ENCODE measurements at regions not wholly inside any gene's neighbourhood (a gene's known extent, or its start where the extent isn't known, plus 50 kb on each side); places are given as distances from the start of the nearest gene placed in this dataset.

DNA sequence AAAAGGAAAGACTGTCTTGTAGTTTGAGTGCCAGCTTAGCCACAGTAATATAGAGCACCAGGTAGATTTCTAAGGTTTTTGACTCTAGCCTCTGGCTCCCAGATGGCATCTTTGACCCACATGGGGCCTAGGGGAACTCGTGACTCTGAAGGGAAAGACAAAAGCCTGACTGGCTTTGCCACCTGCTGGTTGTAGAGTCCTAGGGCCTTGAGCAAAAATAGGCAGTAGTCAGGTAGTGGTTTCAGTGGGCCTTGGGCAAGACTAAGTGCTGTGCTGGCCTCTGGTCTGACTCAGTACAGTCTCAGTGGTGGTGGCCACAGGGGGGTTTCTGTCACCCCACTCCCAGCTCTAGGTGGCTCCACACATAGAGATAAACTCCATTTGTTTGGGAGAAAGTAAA is 349.4 kb downstream of the FAM181B start:
- Mint-ChIP-seq H3K27me3 (ENCODE audit: low read depth) (no peaks in the 10 kb centered on the region), H3K4me1 (ENCODE audit: low read depth) (no peaks in the 10 kb centered on the region), H3K4me3 (no peak overlapping the region), H3K36me3 (ENCODE audit: low read depth) (no peaks in the 10 kb centered on the region), H3K9me3 (no peaks in the 10 kb centered on the region), H3K27ac (no peak overlapping the region)
- no peak for DNase-seq (ENCODE audit: low spot score)

- H3K36me3 Mint-ChIP-seq (ENCODE audit: low read depth), result no peaks in the 10 kb centered on the region
- DNase-seq (ENCODE audit: low spot score), result no peak
- no peaks in the 10 kb centered on the region for H3K4me1 Mint-ChIP-seq (ENCODE audit: low read depth)
- H3K9me3 Mint-ChIP-seq, result no peaks in the 10 kb centered on the region
- no peaks in the 10 kb centered on the region for H3K27me3 Mint-ChIP-seq (ENCODE audit: low read depth)
- no peak overlapping the region for H3K4me3 Mint-ChIP-seq
- no peak overlapping the region for H3K27ac Mint-ChIP-seq
These were observed 359.7 kb downstream of the FAM181B start for GRCh38 chr11:82373781-82374542.

GRCh38 chr11:82365351-82365750 is 368.3 kb downstream of the FAM181B start:
- Mint-ChIP-seq H3K27me3 (ENCODE audit: low read depth) (no peaks in the 10 kb centered on the region), H3K36me3 (ENCODE audit: low read depth) (no peaks in the 10 kb centered on the region), H3K9me3 (no peaks in the 10 kb centered on the region), H3K4me3 (no peak overlapping the region), H3K27ac (no peak overlapping the region), H3K4me1 (ENCODE audit: low read depth) (no peaks in the 10 kb centered on the region)
- DNase-seq (ENCODE audit: low spot score), result no peak

GRCh38 chr11:82356316-82356715 is 377.3 kb downstream of the FAM181B start:
- DNase-seq (ENCODE audit: low spot score), result no peak
- H3K27me3 Mint-ChIP-seq (ENCODE audit: low read depth), result no peaks in the 10 kb centered on the region
- H3K27ac Mint-ChIP-seq, result no peak overlapping the region
- H3K4me1 Mint-ChIP-seq (ENCODE audit: low read depth), result no peaks in the 10 kb centered on the region
- H3K9me3 Mint-ChIP-seq, result no peaks in the 10 kb centered on the region
- H3K4me3 Mint-ChIP-seq, result no peak overlapping the region
- no peaks in the 10 kb centered on the region for H3K36me3 Mint-ChIP-seq (ENCODE audit: low read depth)

DNA sequence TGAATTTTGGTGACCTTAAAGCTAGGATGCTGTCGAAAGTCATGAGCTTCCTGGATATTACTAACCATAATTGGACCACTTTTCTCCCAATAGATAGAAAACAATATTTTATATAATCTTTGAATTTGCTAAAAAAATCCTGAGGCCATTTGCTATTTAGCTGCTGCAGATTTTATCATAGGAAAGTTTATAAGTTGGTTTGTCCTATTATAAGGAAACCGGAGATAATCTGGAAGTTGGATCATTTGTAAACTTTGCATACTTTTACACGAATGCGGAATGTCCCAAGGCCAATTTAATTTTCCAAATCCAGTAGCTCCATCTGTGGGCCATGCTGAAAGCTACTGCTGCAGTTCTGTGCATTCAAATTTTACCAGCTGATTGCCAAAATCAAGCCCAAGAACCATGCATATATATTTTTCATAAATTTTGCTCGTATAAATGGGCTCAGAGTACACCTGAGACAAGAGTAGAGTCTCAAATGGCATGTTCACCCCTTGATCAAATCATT is 378.3 kb downstream of the FAM181B start:
- DNase-seq (ENCODE audit: low spot score), result no peak
- no peaks in the 10 kb centered on the region for H3K4me1 Mint-ChIP-seq (ENCODE audit: low read depth)
- no peaks in the 10 kb centered on the region for H3K9me3 Mint-ChIP-seq
- no peaks in the 10 kb centered on the region for H3K36me3 Mint-ChIP-seq (ENCODE audit: low read depth)
- H3K27me3 Mint-ChIP-seq (ENCODE audit: low read depth), result no peaks in the 10 kb centered on the region
- no peak overlapping the region for H3K4me3 Mint-ChIP-seq
- H3K27ac Mint-ChIP-seq, result no peak overlapping the region

DNA sequence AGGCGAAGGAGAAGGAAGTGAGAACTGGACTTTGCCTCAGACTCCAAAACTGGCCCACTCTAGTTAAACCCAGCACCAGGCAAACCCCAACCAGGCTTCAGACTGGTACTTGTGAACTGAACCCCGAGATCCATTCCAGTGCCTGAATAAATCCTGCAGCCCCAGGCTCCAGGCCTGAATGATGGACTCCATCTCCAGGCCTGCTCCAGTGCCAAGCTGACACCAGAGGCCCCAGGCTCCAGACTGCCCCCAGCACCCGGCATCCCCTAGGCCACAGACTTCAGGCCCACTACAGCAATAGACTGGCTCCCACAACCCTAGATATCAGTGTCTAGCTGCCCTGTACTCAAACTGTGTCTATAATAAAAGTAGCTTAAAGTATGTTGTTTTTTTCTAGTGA is 406.8 kb downstream of the FAM181B start:
- no peak overlapping the region for H3K4me3 Mint-ChIP-seq
- no peaks in the 10 kb centered on the region for H3K36me3 Mint-ChIP-seq (ENCODE audit: low read depth)
- no peak overlapping the region for H3K27ac Mint-ChIP-seq
- DNase-seq (ENCODE audit: low spot score), result no peak
- H3K27me3 Mint-ChIP-seq (ENCODE audit: low read depth), result no peaks in the 10 kb centered on the region
- no peaks in the 10 kb centered on the region for H3K9me3 Mint-ChIP-seq
- no peaks in the 10 kb centered on the region for H3K4me1 Mint-ChIP-seq (ENCODE audit: low read depth)

DNA sequence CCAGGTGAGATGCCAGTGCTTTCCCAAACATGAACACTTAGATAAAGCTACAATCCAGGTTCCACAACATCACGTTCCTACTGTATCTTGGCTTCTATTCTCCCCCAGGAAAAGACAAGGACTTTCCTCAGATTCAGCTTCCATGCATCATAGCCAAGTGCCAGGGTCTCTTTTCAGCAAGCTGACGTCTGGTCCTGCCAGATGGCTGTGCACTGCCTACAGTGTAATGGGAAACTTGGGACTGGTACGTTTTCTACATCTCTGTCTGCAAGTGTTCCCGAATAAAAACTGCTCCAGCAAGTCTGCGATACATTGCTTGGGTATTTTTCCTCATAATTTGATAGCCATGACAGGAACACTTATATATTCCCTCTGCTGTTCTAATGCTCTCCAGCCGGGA is 412.5 kb downstream of the FAM181B start:
- Mint-ChIP-seq H3K27me3 (ENCODE audit: low read depth) (no peaks in the 10 kb centered on the region), H3K4me1 (ENCODE audit: low read depth) (no peaks in the 10 kb centered on the region), H3K36me3 (ENCODE audit: low read depth) (no peaks in the 10 kb centered on the region), H3K27ac (no peak overlapping the region), H3K4me3 (no peak overlapping the region), H3K9me3 (no peaks in the 10 kb centered on the region)
- no peak for DNase-seq (ENCODE audit: low spot score)

DNA sequence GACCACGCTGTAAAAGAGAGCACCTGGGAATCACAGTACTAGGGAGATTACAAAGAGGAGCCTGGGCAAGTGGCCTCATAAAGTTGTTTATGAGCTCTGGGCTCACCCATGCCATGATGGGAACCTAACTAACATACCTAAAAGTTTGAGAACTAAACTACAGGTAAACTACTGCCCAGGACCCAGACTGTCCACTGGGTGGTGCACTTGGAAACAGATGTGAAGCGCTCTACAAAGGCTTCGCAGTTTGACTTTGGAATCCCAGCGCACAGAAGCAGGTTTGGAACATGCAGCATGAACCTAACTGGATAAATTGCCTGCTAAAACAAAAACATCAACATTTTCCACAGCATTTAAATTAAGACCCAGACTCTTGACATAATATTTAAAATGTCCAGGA is 418.6 kb downstream of the FAM181B start:
- no peak overlapping the region for H3K4me3 Mint-ChIP-seq
- no peak for DNase-seq (ENCODE audit: low spot score)
- H3K27me3 Mint-ChIP-seq (ENCODE audit: low read depth), result no peaks in the 10 kb centered on the region
- H3K27ac Mint-ChIP-seq, result no peak overlapping the region
- H3K36me3 Mint-ChIP-seq (ENCODE audit: low read depth), result no peaks in the 10 kb centered on the region
- H3K9me3 Mint-ChIP-seq, result no peaks in the 10 kb centered on the region
- no peaks in the 10 kb centered on the region for H3K4me1 Mint-ChIP-seq (ENCODE audit: low read depth)

DNA sequence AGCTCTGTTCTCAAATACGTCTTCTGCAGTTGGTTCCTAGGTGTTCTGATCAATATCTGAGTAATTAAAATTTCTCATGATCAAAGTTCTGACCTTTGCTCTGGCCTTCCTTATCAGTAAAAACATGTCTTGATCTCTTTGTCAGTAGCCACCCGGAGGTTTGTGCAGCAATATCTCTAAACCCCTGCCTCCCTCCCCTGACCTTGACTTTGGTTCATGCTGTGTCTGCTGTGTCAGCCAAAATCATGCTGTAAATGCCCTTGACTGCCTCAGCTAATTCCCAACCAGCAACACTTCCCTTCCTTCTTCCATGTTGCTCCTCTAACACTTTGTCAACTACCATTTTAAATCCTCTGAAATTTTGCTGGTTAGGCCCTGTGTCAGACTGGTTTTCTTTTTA is 424.7 kb downstream of the FAM181B start:
- Mint-ChIP-seq H3K4me3 (no peak overlapping the region), H3K27me3 (ENCODE audit: low read depth) (no peaks in the 10 kb centered on the region), H3K36me3 (ENCODE audit: low read depth) (no peaks in the 10 kb centered on the region), H3K27ac (no peak overlapping the region), H3K9me3 (no peaks in the 10 kb centered on the region), H3K4me1 (ENCODE audit: low read depth) (no peaks in the 10 kb centered on the region)
- no peak for DNase-seq (ENCODE audit: low spot score)

DNA sequence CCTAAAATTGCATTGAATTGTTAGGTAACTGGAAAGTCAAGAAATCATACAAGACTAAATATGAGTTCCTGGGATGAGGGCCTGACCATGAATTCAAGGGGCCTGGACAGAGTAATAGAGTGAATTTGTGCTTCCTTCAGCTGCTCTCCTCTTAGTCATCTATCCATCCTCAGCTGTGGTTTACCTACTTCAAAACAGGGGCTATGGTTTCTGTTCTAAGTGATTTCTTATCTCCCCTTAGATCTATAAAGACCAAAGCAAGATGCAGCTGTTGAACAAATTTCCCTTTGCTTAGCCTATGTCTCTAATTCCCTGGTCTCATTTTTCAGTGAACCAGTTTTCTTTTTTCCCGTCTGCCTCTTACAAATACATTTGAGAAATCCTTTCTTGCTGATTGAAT is 428.5 kb downstream of the FAM181B start:
- H3K4me1 Mint-ChIP-seq (ENCODE audit: low read depth), result no peaks in the 10 kb centered on the region
- no peak overlapping the region for H3K27ac Mint-ChIP-seq
- H3K27me3 Mint-ChIP-seq (ENCODE audit: low read depth), result no peaks in the 10 kb centered on the region
- H3K4me3 Mint-ChIP-seq, result no peak overlapping the region
- no peaks in the 10 kb centered on the region for H3K9me3 Mint-ChIP-seq
- no peaks in the 10 kb centered on the region for H3K36me3 Mint-ChIP-seq (ENCODE audit: low read depth)
- no peak for DNase-seq (ENCODE audit: low spot score)

- no peak for DNase-seq (ENCODE audit: low spot score)
- no peaks in the 10 kb centered on the region for H3K4me1 Mint-ChIP-seq (ENCODE audit: low read depth)
- no peaks in the 10 kb centered on the region for H3K27me3 Mint-ChIP-seq (ENCODE audit: low read depth)
- H3K4me3 Mint-ChIP-seq, result no peak overlapping the region
- no peaks in the 10 kb centered on the region for H3K9me3 Mint-ChIP-seq
- H3K36me3 Mint-ChIP-seq (ENCODE audit: low read depth), result no peaks in the 10 kb centered on the region
- H3K27ac Mint-ChIP-seq, result no peak overlapping the region
These were observed 430.0 kb downstream of the FAM181B start for GRCh38 chr11:82303671-82304070.

GRCh38 chr11:82288471-82288870 is 445.2 kb downstream of the FAM181B start:
- H3K27ac Mint-ChIP-seq, result no peak overlapping the region
- H3K4me1 Mint-ChIP-seq (ENCODE audit: low read depth), result no peaks in the 10 kb centered on the region
- no peaks in the 10 kb centered on the region for H3K27me3 Mint-ChIP-seq (ENCODE audit: low read depth)
- no peaks in the 10 kb centered on the region for H3K36me3 Mint-ChIP-seq (ENCODE audit: low read depth)
- no peak overlapping the region for H3K4me3 Mint-ChIP-seq
- DNase-seq (ENCODE audit: low spot score), result no peak
- no peaks in the 10 kb centered on the region for H3K9me3 Mint-ChIP-seq

DNA sequence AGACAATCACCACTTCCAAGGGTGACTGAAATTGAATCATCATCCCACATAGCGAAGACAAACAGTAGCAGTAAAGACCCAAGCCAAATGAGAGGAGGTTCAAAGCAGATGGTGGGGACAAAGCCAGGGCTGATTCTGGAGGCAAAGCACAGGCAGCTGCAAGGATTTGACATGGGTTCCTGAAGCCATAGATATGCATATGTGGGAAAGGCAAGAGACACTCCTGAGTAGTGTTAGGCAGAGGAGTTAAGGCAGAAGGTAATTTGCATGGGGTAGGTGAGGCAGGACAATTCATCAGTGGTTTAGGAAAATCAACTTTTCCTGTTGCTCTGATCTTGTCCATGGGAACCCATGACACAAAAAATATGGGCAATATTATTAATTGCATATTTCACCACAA is 462.8 kb downstream of the FAM181B start:
- H3K4me1 Mint-ChIP-seq (ENCODE audit: low read depth), result no peaks in the 10 kb centered on the region
- DNase-seq (ENCODE audit: low spot score), result no peak
- no peak overlapping the region for H3K27ac Mint-ChIP-seq
- no peaks in the 10 kb centered on the region for H3K9me3 Mint-ChIP-seq
- H3K4me3 Mint-ChIP-seq, result no peak overlapping the region
- no peaks in the 10 kb centered on the region for H3K27me3 Mint-ChIP-seq (ENCODE audit: low read depth)
- no peaks in the 10 kb centered on the region for H3K36me3 Mint-ChIP-seq (ENCODE audit: low read depth)

DNA sequence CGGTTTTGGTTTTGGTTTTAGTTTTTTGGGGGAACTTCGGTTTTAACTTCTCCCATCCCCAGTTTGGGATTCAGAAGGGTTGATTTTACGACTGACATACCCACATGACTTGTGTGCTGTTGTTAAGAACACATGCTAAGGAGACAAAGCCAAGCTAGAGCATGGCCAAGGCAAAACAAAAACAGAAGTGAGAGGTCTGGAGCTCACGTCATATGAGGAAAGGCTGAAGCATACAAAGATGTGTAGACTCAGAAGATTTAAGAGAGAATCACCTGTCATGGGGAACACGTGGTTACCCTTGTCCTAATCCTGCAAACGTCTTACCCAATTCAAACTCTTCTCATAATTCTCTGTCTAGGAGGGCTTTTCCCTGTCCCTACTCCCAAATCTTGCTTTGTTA is 465.0 kb downstream of the FAM181B start:
- DNase-seq (ENCODE audit: low spot score), result no peak
- Mint-ChIP-seq H3K9me3 (no peaks in the 10 kb centered on the region), H3K27me3 (ENCODE audit: low read depth) (no peaks in the 10 kb centered on the region), H3K36me3 (ENCODE audit: low read depth) (no peaks in the 10 kb centered on the region), H3K27ac (no peak overlapping the region), H3K4me3 (no peak overlapping the region), H3K4me1 (ENCODE audit: low read depth) (no peaks in the 10 kb centered on the region)

DNA sequence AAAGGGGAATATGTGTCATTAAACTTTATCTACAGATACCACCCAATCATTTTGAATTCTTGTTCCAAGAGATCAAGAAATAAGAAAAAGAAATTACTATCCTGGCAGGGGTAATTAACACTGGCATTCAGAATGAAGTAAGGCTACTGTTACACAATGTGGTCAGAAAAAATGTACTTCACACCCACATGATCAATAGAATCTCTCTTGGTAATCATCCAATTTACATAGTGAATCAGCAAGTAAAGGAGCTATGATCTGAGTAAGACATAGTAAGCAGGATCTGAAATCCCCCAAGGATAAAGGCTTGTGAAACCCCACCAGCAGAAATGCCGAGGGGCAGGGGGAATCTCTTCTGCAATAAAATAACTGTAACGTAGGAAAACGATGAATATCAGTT is 466.5 kb downstream of the FAM181B start:
- Mint-ChIP-seq H3K27ac (no peak overlapping the region), H3K36me3 (ENCODE audit: low read depth) (no peaks in the 10 kb centered on the region), H3K27me3 (ENCODE audit: low read depth) (no peaks in the 10 kb centered on the region), H3K4me1 (ENCODE audit: low read depth) (no peaks in the 10 kb centered on the region), H3K4me3 (no peak overlapping the region), H3K9me3 (no peaks in the 10 kb centered on the region)
- DNase-seq (ENCODE audit: low spot score), result no peak

Data from T-helper 2 cell treated with Interferon-gamma antibody and Interleukin-4, amounts not matched to agents 5 μg/mL and 100 μg/mL, for 36 hours (primary cell).